GM10266 (cell line): ENCODE measurements at regions not wholly inside any gene's neighbourhood (a gene's known extent, or its start where the extent isn't known, plus 50 kb on each side); places are given as distances from the start of the nearest gene placed in this dataset.

Experiments
- DNase-seq: peaks from one replicate; pipeline ENCODE4 v3.0.0; 2012; ENCODE audit errors: extremely low spot score
- CTCF ChIP-seq: IDR thresholded peaks from 2 replicates; pipeline ENCODE4 v1.5.1; 2012; ENCODE audit warnings: mild to moderate bottlenecking, low read depth; ENCODE audit not compliant: control insufficient read depth, insufficient read depth; ENCODE audit errors: missing control alignments

- TF ChIP-seq CTCF: no peak
- DNase-seq: no peak
Observed at GRCh38 chr6:92945799-92946198, 473.6 kb downstream of the EPHA7 start.

- TF ChIP-seq CTCF: no peak
Observed at GRCh38 chr6:92944132-92944531, 475.2 kb downstream of the EPHA7 start.

GRCh38 chr6:92942549-92942948 is 476.8 kb downstream of the EPHA7 start:
- no peak for DNase-seq
- no peak for TF ChIP-seq CTCF

More at GRCh38 chr6:92944132-92944531, 475.2 kb downstream of the EPHA7 start:
- DNase-seq: no peak

- DNase-seq: no peak
- TF ChIP-seq CTCF: no peak
Observed at GRCh38 chr6:92934625-92935024, 484.7 kb downstream of the EPHA7 start.

- no peak for DNase-seq
- no peak for TF ChIP-seq CTCF
Observed at GRCh38 chr6:92930171-92930570, 489.2 kb downstream of the EPHA7 start.

- no peak for TF ChIP-seq CTCF
- DNase-seq: no peak
Observed at GRCh38 chr6:92922216-92922806, 497.0 kb downstream of the EPHA7 start.

GRCh38 chr6:92915466-92915865 is 503.9 kb downstream of the EPHA7 start:
- DNase-seq: no peak
- TF ChIP-seq CTCF: no peak
